Tibial nerve (tissue), 4 donors: ENCODE measurements at regions not wholly inside any gene's neighbourhood (a gene's known extent, or its start where the extent isn't known, plus 50 kb on each side); places are given as distances from the start of the nearest gene placed in this dataset.
A peak's percentile ranks its signal among the peaks of the same experiment; 100 is the strongest.

Experiments used
- DNase-seq, 2 donors: peaks; one replicate each; pipeline ENCODE4 v3.0.0-alpha.2; 2019; ENCODE audit warnings: low spot score in 2 of 2
- H3K27ac ChIP-seq, 4 donors: fragments of 200-600 bp; sonication (generic) in 3 of 4; one replicate each; pipeline ENCODE4 v1.5.1; 2017 to 2019; ENCODE audit warnings: mild to moderate bottlenecking in 1 of 4
- H3K27me3 ChIP-seq, 2 donors: fragments of 200-600 bp; sonication (generic) in 1 of 2; one replicate each; pipeline versions ENCODE4 v1.5.1 to v1.6.0; 2017 to 2019
- H3K36me3 ChIP-seq, 3 donors: fragments of 200-600 bp; sonication (generic); one replicate each; pipeline ENCODE4 v1.5.1; 2018 to 2019
- H3K4me1 ChIP-seq, 4 donors: fragments of 200-600 bp; sonication (generic) in 3 of 4; one replicate each; pipeline ENCODE4 v1.5.1; 2017 to 2019
- H3K4me3 ChIP-seq, 4 donors: fragments of 200-600 bp; sonication (generic) in 3 of 4; one replicate each; pipeline ENCODE4 v1.5.1; 2017 to 2019; ENCODE audit warnings: mild to moderate bottlenecking in 1 of 4, moderate library complexity in 1 of 4
- H3K9me3 ChIP-seq, 4 donors: fragments of 200-600 bp; sonication (generic) in 3 of 4; one replicate each; pipeline ENCODE4 v1.5.1; 2017 to 2019
- EP300 ChIP-seq, 2 donors: sonication (generic); formaldehyde crosslinking; IDR thresholded peaks; one replicate each; pipeline ENCODE4 v1.6.1; 2017; ENCODE audit warnings: antibody characterized with exemption in 2 of 2, mild to moderate bottlenecking in 1 of 2
- POLR2A ChIP-seq, 2 donors: fragments of 450-650 bp; IDR thresholded peaks; one replicate each; pipeline ENCODE4 v1.6.1; 2017; ENCODE audit warnings: antibody characterized with exemption in 2 of 2, mild to moderate bottlenecking in 2 of 2, moderate library complexity in 2 of 2
- WGBS, 2 donors: methylation state at CpG; one replicate each; pipeline ENCODE4 v1.1.5; 2018; 5-methylcytosine and 5-hydroxymethylcytosine counted together
- TF ChIP-seq, protein P1 (sequence below), 5 experiments: fragments of 200-600 bp in 3 of 5; fragments of 450-650 bp in 2 of 5; sonication (generic) in 3 of 5; IDR thresholded peaks; one replicate each; pipeline ENCODE4 v1.5.1; 2016 to 2019; ENCODE audit warnings: antibody characterized with exemption in 5 of 5, mild to moderate bottlenecking in 3 of 5, moderate library complexity in 2 of 5

DNA sequence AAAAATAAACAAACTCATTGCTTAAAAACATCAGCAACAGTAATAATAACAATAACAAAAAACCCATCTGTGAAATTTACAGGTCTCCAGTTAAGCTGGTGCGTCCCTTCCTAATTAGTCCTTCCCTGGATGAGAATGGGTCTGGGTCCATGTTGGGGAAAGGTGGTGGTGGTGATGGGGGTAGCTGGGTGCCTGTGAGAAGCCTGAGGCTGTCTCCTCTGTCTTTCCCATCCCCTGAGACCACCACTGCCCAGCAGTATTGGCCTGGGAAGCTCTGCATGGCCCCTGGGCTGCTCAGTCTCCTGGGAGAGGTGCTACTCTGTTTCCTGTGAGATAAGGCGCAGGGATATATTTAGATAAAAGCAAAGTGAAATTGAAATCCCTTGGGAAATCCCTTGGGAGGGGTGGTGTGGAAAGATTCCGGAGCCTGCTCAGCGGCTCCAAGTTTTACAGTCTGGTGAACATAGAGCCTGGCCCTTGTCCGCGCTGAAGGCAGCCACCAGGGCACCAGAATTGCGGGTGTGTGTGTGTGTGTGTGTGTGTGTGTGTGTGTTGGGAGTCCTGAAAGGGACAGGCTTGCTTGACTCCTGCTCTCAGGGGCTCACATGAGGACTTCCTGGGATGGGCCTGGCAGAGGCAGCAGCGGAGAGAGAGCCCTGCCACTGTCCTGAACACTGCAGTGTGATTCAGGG is 150.2 kb downstream of the FOXD2 start:
- TF ChIP-seq POLR2A (IDR thresholded peaks at IDR 0.05) (no peak), EP300 (IDR thresholded peaks at IDR 0.05) (no peak)
- TF ChIP-seq, protein P1, sequence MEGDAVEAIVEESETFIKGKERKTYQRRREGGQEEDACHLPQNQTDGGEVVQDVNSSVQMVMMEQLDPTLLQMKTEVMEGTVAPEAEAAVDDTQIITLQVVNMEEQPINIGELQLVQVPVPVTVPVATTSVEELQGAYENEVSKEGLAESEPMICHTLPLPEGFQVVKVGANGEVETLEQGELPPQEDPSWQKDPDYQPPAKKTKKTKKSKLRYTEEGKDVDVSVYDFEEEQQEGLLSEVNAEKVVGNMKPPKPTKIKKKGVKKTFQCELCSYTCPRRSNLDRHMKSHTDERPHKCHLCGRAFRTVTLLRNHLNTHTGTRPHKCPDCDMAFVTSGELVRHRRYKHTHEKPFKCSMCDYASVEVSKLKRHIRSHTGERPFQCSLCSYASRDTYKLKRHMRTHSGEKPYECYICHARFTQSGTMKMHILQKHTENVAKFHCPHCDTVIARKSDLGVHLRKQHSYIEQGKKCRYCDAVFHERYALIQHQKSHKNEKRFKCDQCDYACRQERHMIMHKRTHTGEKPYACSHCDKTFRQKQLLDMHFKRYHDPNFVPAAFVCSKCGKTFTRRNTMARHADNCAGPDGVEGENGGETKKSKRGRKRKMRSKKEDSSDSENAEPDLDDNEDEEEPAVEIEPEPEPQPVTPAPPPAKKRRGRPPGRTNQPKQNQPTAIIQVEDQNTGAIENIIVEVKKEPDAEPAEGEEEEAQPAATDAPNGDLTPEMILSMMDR (IDR thresholded peaks at IDR 0.05): no peak
- no peak overlapping the region for H3K4me3 ChIP-seq
- H3K9me3 ChIP-seq: no peaks in the 10 kb centered on the region
- H3K27me3 ChIP-seq: peaks cover 0 to 34% of the 10 kb centered on the region in 2 donors
- WGBS, 2 donors: 75 to 80% methylated on average over 8 of the region's 8 CpGs
- no peak for DNase-seq
- peaks cover 0 to 11% (median under 1%) of the 10 kb centered on the region in 4 donors for H3K4me1 ChIP-seq
- no peaks in the 10 kb centered on the region for H3K36me3 ChIP-seq
- no peak overlapping the region for H3K27ac ChIP-seq

DNA sequence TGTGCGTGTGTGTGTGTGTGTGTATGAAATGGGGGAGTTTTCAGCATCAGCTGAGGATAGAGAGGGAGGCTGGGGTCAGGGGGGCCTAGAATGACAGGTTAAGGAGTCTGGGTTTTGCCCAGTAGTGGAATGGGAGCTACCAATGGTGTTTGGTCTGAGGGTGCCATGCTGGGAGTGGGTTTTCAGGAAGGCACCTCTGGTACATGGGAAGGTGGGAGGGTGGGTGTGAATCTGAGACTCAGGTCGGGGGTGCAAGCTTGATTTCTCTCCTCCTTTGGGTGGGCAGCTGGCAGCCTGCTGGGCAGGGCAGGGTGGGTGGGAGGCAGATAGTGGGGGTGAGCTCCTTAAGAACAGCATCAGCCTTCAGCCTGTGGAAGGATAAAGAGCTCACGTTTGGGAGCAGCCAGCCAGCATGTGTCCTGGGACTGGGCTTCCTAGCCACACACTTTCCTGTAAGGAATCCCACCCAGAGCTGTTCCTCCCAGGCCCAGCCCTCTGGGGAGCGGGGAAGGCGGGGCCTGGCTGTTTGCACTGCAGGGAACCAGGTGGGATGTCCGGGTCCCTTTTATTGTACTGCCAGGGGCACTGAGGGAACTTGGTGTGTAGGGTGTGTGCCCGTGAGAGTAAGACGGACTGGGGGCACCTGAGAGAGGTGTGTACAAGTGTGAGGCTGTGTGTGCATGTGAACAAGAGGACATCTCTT is 152.8 kb downstream of the FOXD2 start:
- Histone ChIP-seq H3K4me1 (peaks cover 0 to 22% (median 3%) of the 10 kb centered on the region in 4 donors), H3K27ac (no peak overlapping the region), H3K9me3 (no peaks in the 10 kb centered on the region), H3K36me3 (no peaks in the 10 kb centered on the region), H3K4me3 (no peak overlapping the region), H3K27me3 (peaks cover 0 to 48% of the 10 kb centered on the region in 2 donors)
- TF ChIP-seq, protein P1 (IDR thresholded peaks at IDR 0.05): no peak
- TF ChIP-seq EP300 (IDR thresholded peaks at IDR 0.05): no peak
- no peak for TF ChIP-seq POLR2A (IDR thresholded peaks at IDR 0.05)
- 84 to 92% methylated on average over 7 to 8 of the region's 8 CpGs for WGBS, 2 donors
- no peak for DNase-seq

DNA sequence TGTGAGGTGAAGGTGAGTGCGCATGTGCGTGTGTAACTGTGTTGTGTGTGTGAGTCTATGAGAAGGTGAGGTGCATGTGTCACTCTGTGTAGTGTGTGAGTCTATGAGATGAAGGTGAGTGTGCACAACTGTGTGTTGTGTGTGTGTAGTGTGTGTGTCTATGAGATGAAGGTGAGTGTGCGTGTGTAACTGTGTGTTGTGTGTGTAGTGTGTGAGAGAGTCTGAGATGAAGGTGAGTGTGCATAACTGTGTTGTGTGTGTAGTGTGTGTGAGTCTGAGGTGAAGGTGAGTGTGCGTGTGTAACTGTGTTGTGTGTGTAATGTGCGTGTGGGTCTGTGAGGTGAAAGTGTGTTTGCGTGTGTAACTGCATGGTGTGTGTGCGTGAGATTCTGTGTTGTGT is 154.0 kb downstream of the FOXD2 start:
- DNase-seq: no peak
- H3K4me3 ChIP-seq: no peak overlapping the region
- no peak overlapping the region for H3K27ac ChIP-seq
- peaks cover 0 to 41% of the 10 kb centered on the region in 2 donors for H3K27me3 ChIP-seq
- H3K9me3 ChIP-seq: no peaks in the 10 kb centered on the region
- no peaks in the 10 kb centered on the region for H3K36me3 ChIP-seq
- H3K4me1 ChIP-seq: peaks cover 0 to 22% (median 3%) of the 10 kb centered on the region in 4 donors
- 90 to 96% methylated on average over 7 of the region's 7 CpGs for WGBS, 2 donors
- TF ChIP-seq EP300 (IDR thresholded peaks at IDR 0.05) (no peak), POLR2A (IDR thresholded peaks at IDR 0.05) (no peak)
- TF ChIP-seq, protein P1 (IDR thresholded peaks at IDR 0.05): no peak

DNA sequence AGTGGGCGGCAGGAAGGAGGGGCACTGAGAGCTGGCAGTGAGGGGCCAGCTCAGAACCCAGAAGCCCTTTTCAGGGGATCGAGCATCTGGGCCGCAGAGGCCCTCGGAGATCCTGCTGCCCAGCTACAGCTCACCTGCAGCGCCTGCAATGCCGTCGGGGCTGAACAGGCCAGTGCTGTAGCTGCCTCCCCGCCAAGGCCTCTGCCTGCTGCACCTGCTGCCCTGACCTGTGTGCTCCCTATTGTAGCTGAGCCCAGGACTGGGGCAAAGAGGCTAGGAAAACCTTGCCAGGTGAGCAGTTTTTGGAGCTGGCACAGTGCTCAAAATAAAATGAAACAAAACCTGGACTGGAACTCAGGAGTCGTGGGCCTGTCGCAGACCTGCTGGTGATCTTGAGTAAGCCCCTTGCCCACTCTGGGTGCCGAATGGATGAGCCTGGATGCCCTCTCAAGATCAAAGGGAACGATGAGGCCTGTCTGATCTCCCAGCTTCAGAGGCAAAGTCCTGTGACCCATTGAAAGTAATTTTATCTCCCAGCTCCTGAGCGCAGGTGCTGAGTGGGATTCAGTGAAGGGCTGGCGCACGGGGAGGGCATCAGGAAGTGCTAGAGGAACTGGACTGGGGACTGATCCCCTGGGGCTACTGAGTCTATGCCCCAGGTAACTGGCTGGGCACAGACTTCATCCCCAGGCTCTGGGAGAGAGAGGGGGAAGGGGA is 154.6 kb downstream of the FOXD2 start:
- H3K27ac ChIP-seq: no peak overlapping the region
- peaks cover 0 to 36% of the 10 kb centered on the region in 2 donors for H3K27me3 ChIP-seq
- 86 to 92% methylated on average over 15 of the region's 15 CpGs for WGBS, 2 donors
- H3K9me3 ChIP-seq: no peaks in the 10 kb centered on the region
- peak overlapping the region in 1 of 4 donors; percentile 28 for H3K4me3 ChIP-seq
- H3K4me1 ChIP-seq: peaks cover 0 to 22% (median 3%) of the 10 kb centered on the region in 4 donors
- H3K36me3 ChIP-seq: no peaks in the 10 kb centered on the region
- DNase-seq: no peak
- TF ChIP-seq POLR2A (IDR thresholded peaks at IDR 0.05) (no peak), EP300 (IDR thresholded peaks at IDR 0.05) (no peak)
- TF ChIP-seq, protein P1 (IDR thresholded peaks at IDR 0.05): no peak
